GM21737 (cell line): ENCODE measurements at regions not wholly inside any gene's neighbourhood (a gene's known extent, or its start where the extent isn't known, plus 50 kb on each side); places are given as distances from the start of the nearest gene placed in this dataset.
A peak's percentile ranks its signal among the peaks of the same experiment; 100 is the strongest.

ENCODE experiments used
- ATAC-seq: cut with Tn5 transposase; IDR thresholded peaks from one replicate; pipeline ENCODE4 v1.9.1; 2021; ENCODE audit warnings: mild to moderate bottlenecking, moderate library complexity; ENCODE audit not compliant: unreplicated experiment

GRCh38 chr5:23257656-23258055, 249.8 kb upstream of the PRDM9 start:
- ATAC-seq = no peak

- ATAC-seq = no peak
These were observed 253.7 kb upstream of the PRDM9 start for GRCh38 chr5:23253621-23254198.

GRCh38 chr5:23242891-23243290, 264.5 kb upstream of the PRDM9 start:
- ATAC-seq = no peak

DNA sequence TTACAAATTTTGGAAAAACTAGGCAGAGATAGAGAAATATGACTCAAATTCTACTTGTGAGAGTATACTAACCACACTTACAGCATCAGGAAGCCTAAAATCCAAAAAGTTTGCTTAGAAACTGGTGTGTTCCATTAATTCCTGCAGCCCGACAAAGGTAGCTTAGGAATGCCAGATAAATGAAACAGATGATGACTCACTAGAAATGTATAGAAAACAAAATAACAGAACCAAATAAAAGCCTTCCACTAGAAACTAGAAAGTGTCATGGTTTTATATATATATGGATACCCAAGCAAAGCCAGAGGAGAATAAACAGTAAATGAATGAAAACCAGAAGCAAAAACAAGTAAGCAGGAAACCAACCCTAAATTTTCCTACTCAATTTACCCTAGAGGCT, 272.2 kb upstream of the PRDM9 start:
- no peak for ATAC-seq

DNA sequence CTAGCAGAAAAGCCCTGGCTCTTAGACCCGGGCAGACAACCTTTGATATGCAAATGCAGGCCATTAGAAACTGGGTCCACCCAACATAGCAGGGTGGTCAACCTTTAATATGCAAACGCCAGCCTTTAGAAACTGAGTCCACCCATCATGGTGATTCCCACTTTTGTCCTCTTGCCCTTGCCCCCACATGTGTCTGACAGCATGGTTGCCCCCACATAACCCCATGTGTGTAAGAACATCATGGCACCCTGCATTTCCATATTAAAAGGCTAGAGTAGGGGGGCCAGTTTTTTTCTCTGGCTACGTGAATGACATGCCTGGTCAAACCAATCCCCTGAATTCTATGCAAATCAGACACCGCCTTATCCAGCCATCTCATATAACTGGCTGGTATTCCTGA, 273.2 kb upstream of the PRDM9 start:
- no peak for ATAC-seq

- no peak for ATAC-seq
These were observed 283.6 kb upstream of the PRDM9 start for GRCh38 chr5:23223846-23224245.

DNA sequence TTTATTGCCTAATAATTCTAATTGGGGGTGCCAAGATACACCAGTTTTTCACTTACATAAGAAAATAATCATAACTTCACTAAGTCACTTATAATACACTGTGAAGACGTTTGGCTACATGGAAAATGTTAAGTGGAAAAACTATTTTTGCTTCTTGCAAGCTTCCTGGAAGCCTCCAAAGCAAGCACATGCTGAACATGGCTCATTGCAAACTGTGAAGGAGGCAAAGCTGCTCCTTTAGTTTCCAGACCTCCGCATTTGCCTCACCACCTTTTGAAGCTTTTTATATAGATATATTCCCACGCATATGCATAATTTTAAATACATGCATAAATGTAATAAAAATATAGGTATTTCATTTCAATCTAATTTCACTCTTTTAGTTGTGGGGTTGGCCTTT, 285.6 kb upstream of the PRDM9 start:
- ATAC-seq = no peak

- ATAC-seq = no peak
These were observed 290.2 kb upstream of the PRDM9 start for GRCh38 chr5:23217159-23217558.

DNA sequence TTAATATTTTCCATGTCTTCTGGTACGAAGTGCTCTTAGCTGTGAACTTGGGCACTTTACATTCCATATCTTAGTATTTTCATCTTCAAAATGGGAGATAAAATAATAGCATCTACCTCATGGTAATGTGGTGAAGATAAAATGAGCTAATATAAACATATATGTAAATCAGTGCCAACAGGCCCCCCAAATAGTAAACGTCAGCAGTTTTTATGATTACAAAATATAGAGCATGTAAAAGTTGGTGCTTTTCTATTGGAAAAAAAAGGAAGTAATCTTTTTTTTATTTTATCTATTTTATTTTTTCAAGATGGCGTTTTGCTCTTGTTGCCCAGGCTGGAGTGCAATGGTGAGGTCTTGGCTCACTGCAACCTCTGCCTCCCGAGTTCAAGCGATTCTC, 291.1 kb upstream of the PRDM9 start:
- ATAC-seq = no peak

- ATAC-seq = peak; percentile 76
These were observed 298.4 kb upstream of the PRDM9 start for GRCh38 chr5:23208959-23209431.

GRCh38 chr5:23204111-23204510, 303.3 kb upstream of the PRDM9 start:
- ATAC-seq = no peak

- no peak for ATAC-seq
These were observed 316.7 kb upstream of the CDH12 start for GRCh38 chr5:23169660-23170416.

- ATAC-seq = no peak
These were observed 311.8 kb upstream of the CDH12 start for GRCh38 chr5:23164971-23165370.

GRCh38 chr5:23158179-23158578, 305.0 kb upstream of the CDH12 start:
- ATAC-seq = no peak

GRCh38 chr5:23157716-23158115, 304.6 kb upstream of the CDH12 start:
- no peak for ATAC-seq

DNA sequence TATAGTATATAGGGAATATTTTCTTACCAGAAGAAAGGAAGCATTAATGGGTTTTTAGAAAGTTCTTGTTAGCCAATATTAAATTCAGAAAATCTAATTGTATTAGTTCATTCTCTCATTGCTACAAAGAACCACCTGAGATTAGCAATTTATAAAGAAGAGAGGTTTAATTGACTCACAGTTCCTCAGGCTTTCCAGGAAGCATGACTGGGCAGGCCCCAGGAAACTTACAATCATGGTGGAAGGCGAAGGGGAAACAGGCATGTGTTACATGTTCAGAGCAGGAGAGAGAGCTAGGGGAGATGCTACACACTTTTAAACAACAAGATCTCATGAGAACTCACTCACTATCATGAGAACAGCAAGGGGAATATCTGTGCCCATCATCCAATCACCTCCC, 304.0 kb upstream of the CDH12 start:
- no peak for ATAC-seq

GRCh38 chr5:23147625-23148024, 294.5 kb upstream of the CDH12 start:
- no peak for ATAC-seq

GRCh38 chr5:23146183-23146582, 293.0 kb upstream of the CDH12 start:
- ATAC-seq = no peak

DNA sequence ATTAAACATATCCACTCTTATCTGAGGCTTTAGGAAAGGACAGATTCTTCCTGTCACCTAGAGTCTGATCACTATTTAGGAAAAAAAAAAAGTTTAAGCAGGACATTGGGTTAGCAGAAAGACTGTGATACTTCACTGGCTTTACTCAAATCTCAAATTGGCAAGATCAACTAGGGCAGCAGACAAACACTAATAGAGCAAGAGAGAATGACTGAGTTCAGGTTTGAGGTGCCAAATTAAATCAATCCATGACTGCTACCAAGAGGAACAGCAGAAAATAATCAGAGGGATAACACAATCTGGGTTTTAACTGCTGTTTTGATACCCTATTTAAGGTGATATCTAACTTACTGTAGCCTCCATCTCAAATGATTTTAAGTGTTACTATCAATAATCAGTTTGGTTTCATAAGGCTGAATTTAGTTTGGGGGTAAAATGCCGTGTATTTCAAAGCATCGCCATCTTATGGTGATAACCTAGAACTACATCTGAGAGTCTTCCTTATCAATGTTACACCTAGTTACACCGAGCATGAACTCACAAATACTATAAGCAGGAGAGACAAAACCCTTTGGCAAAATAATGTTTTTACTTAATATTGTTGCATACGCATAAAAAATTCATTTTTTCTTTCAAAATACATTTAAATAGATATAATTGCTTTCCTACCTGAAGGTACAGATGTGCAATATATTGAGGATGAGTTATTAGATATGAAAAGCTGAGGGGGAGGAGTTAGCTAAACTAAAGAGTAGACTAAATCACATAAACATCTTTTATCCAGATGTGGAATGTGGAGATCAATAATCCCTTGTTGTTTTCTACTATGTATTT, 286.4 kb upstream of the CDH12 start:
- no peak for ATAC-seq

DNA sequence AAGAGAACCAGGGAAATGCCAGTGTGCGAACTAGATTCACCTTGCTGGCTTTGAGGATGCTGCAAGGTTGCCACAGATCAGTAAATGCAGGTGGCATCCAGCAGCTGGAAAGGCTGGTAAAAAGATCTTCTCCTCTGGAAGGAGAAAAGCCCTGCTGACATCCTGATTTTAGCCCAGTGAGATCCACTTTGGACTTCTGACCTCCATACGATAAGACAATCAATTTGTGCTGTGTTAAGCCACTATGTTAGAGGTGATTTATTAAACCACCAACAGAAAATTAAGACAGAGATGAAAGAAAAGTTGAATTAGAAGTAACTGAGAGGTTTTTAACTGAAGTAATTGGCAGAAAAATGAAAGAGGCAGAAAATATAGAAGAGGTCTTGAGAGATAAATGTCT, 283.8 kb upstream of the CDH12 start:
- no peak for ATAC-seq

DNA sequence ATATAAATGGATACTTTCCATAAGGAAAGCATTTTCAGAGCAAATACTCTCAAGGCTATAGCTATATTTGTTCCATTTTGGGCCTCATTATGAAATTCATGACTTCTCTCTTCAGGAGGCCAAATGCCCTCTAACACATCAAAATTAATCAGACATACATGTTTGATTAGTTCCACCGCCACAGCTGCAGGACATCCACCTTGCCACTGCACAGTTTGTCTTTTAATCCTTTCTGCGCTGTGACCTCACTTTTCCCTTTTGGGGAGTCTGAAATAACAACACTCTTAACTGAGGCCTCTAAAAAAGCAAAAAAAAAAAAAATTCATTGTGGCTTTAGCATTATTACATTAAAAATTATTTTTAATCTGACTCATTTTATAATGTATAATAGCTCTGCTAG, 279.1 kb upstream of the CDH12 start:
- no peak for ATAC-seq

DNA sequence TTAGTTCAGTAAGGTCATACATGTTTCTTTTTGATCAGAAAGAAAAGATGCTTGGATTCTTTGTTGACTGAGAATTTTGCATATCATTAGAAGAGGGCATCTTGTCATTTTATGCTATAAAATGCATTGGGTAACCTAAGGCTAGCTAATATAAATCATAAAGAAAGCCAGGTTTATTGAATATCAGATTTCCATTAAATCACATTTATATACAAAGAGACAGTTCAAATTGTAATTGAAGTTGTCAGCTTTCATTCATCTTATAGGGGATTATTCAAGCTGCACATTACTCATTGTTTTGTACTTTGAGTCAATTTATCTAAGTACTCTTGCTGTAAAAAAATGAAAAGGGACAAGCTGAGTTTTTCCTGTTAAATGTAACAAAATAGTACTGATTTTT, 259.1 kb upstream of the CDH12 start:
- ATAC-seq = no peak
